Karpas-422 (cell line): ENCODE measurements at regions not wholly inside any gene's neighbourhood (a gene's known extent, or its start where the extent isn't known, plus 50 kb on each side); places are given as distances from the start of the nearest gene placed in this dataset.

Source experiments
- DNase-seq: peaks from one replicate; pipeline ENCODE4 v3.0.0-alpha.2; 2015
- H2AFZ ChIP-seq: fragments of 200-600 bp; sonication (generic); 2 replicates; pipeline ENCODE4 v1.6.1; 2014; ENCODE audit warnings: antibody characterized with exemption, low read length, mixed read lengths
- H3K27ac ChIP-seq: fragments of 200-600 bp; sonication (generic); 2 replicates; pipeline ENCODE4 v1.5.1; 2014; ENCODE audit warnings: mild to moderate bottlenecking, low read length, moderate library complexity
- H3K27me3 ChIP-seq: fragments of 200-600 bp; sonication (generic); 2 replicates; pipeline ENCODE4 v1.6.1; 2014; ENCODE audit warnings: low read length, mixed read lengths
- H3K36me3 ChIP-seq: fragments of 200-600 bp; sonication (generic); 2 replicates; pipeline ENCODE4 v1.6.1; 2014; ENCODE audit warnings: low read length, mixed read lengths; ENCODE audit not compliant: insufficient read depth
- H3K4me1 ChIP-seq: fragments of 200-600 bp; sonication (generic); 2 replicates; pipeline ENCODE4 v1.6.1; 2014; ENCODE audit warnings: mild to moderate bottlenecking, low read length, mixed read lengths
- H3K4me2 ChIP-seq: fragments of 200-600 bp; sonication (generic); 2 replicates; pipeline ENCODE4 v1.6.1; 2014; ENCODE audit warnings: low read length, low read depth, mild to moderate bottlenecking; ENCODE audit not compliant: poor library complexity, severe bottlenecking
- H3K4me3 ChIP-seq: fragments of 200-600 bp; sonication (generic); 2 replicates; pipeline ENCODE4 v1.5.1; 2014; ENCODE audit warnings: mild to moderate bottlenecking, antibody characterized with exemption, low read length, mixed read lengths
- H3K79me2 ChIP-seq: fragments of 200-600 bp; sonication (generic); 2 replicates; pipeline ENCODE4 v1.6.1; 2014; ENCODE audit warnings: mild to moderate bottlenecking, low read length, mixed read lengths
- H3K9ac ChIP-seq: fragments of 200-600 bp; sonication (generic); 2 replicates; pipeline ENCODE4 v1.6.0; 2014; ENCODE audit warnings: low read length
- H3K9me2 ChIP-seq: fragments of 200-600 bp; sonication (generic), shearing (Covaris generic); replicated peaks from 2 replicates; pipeline ENCODE4 v1.6.0; 2014; ENCODE audit warnings: mild to moderate bottlenecking, low read length, moderate library complexity; ENCODE audit not compliant: insufficient read depth
- H3K9me3 ChIP-seq: fragments of 300-700, 200-600 bp; sonication (generic); 2 replicates; pipeline ENCODE4 v1.6.1; 2014; ENCODE audit warnings: low read length, mixed read lengths
- H4K20me1 ChIP-seq: fragments of 200-600 bp; sonication (generic); 2 replicates; pipeline ENCODE4 v1.6.1; 2014; ENCODE audit warnings: mild to moderate bottlenecking, antibody characterized with exemption, low read length, low read depth; ENCODE audit not compliant: insufficient read depth

GRCh38 chr2:100198461-100199230 lies 56.3 kb upstream of the AFF3 start:
- DNase-seq, result no peak
- H2AFZ ChIP-seq, result no peak overlapping the region
- H3K9me3 ChIP-seq, result no peaks in the 10 kb centered on the region
- peaks cover 11% of the 10 kb centered on the region; the same call in 1 of the 2 replicates for H3K4me1 ChIP-seq
- H3K9me2 ChIP-seq, result no peaks in the 10 kb centered on the region
- no peak overlapping the region for H3K9ac ChIP-seq
- no peak overlapping the region for H3K27ac ChIP-seq
- no peaks in the 10 kb centered on the region for H3K36me3 ChIP-seq
- no peaks in the 10 kb centered on the region for H4K20me1 ChIP-seq
- no peaks in the 10 kb centered on the region for H3K27me3 ChIP-seq
- H3K4me2 ChIP-seq, result no peak overlapping the region
- H3K79me2 ChIP-seq, result no peaks in the 10 kb centered on the region
- H3K4me3 ChIP-seq, result no peak overlapping the region

- Histone ChIP-seq H3K27me3 (no peaks in the 10 kb centered on the region), H4K20me1 (no peaks in the 10 kb centered on the region), H2AFZ (no peak overlapping the region), H3K4me3 (no peak overlapping the region), H3K9me2 (no peaks in the 10 kb centered on the region), H3K9me3 (no peaks in the 10 kb centered on the region), H3K27ac (no peak overlapping the region), H3K79me2 (no peaks in the 10 kb centered on the region), H3K36me3 (no peaks in the 10 kb centered on the region), H3K4me2 (no peak overlapping the region), H3K9ac (no peak overlapping the region), H3K4me1 (peaks cover 9% of the 10 kb centered on the region; the same call in 1 of the 2 replicates)
- no peak for DNase-seq
Measured at GRCh38 chr2:100197631-100198153, 55.3 kb upstream of the AFF3 start.

GRCh38 chr2:100196786-100197494 lies 54.5 kb upstream of the AFF3 start:
- Histone ChIP-seq H3K4me3 (no peak overlapping the region), H3K27me3 (no peaks in the 10 kb centered on the region), H3K9me3 (no peaks in the 10 kb centered on the region), H4K20me1 (no peaks in the 10 kb centered on the region), H3K36me3 (no peaks in the 10 kb centered on the region), H3K4me1 (peaks cover 9% of the 10 kb centered on the region; the same call in 1 of the 2 replicates), H2AFZ (no peak overlapping the region), H3K27ac (no peak overlapping the region), H3K9me2 (no peaks in the 10 kb centered on the region), H3K79me2 (no peaks in the 10 kb centered on the region), H3K4me2 (no peak overlapping the region), H3K9ac (no peak overlapping the region)
- no peak for DNase-seq

- Histone ChIP-seq H3K27me3 (no peaks in the 10 kb centered on the region), H3K9ac (no peak overlapping the region), H4K20me1 (no peaks in the 10 kb centered on the region), H2AFZ (no peak overlapping the region), H3K4me2 (no peak overlapping the region), H3K4me3 (no peak overlapping the region), H3K9me3 (no peaks in the 10 kb centered on the region), H3K36me3 (no peaks in the 10 kb centered on the region), H3K9me2 (no peaks in the 10 kb centered on the region), H3K79me2 (no peaks in the 10 kb centered on the region), H3K27ac (no peak overlapping the region), H3K4me1 (peaks cover 9% of the 10 kb centered on the region; the same call in 1 of the 2 replicates)
- no peak for DNase-seq
Measured at GRCh38 chr2:100195942-100196341, 53.6 kb upstream of the AFF3 start.

GRCh38 chr2:100194951-100195350 lies 52.6 kb upstream of the AFF3 start:
- Histone ChIP-seq H3K9me3 (no peaks in the 10 kb centered on the region), H3K9ac (no peak overlapping the region), H2AFZ (no peak overlapping the region), H3K4me1 (peaks cover 6% of the 10 kb centered on the region; the same call in 1 of the 2 replicates), H3K9me2 (no peaks in the 10 kb centered on the region), H3K36me3 (no peaks in the 10 kb centered on the region), H3K79me2 (no peaks in the 10 kb centered on the region), H4K20me1 (no peaks in the 10 kb centered on the region), H3K4me3 (no peak overlapping the region), H3K27me3 (no peaks in the 10 kb centered on the region), H3K27ac (no peak overlapping the region), H3K4me2 (no peak overlapping the region)
- DNase-seq, result no peak

- H4K20me1 ChIP-seq, result no peaks in the 10 kb centered on the region
- H2AFZ ChIP-seq, result no peak overlapping the region
- no peak overlapping the region for H3K4me2 ChIP-seq
- peaks cover 6% of the 10 kb centered on the region; the same call in 1 of the 2 replicates for H3K4me1 ChIP-seq
- H3K27ac ChIP-seq, result no peak overlapping the region
- H3K79me2 ChIP-seq, result no peaks in the 10 kb centered on the region
- no peaks in the 10 kb centered on the region for H3K9me2 ChIP-seq
- no peaks in the 10 kb centered on the region for H3K9me3 ChIP-seq
- H3K36me3 ChIP-seq, result no peaks in the 10 kb centered on the region
- no peak for DNase-seq
- no peak overlapping the region for H3K9ac ChIP-seq
- H3K4me3 ChIP-seq, result no peak overlapping the region
- H3K27me3 ChIP-seq, result no peaks in the 10 kb centered on the region
Measured at GRCh38 chr2:100193291-100193710, 50.9 kb upstream of the AFF3 start.

GRCh38 chr2:100192825-100193224 lies 50.4 kb upstream of the AFF3 start:
- H3K4me1 ChIP-seq, result peaks cover 6% of the 10 kb centered on the region; the same call in 1 of the 2 replicates
- no peaks in the 10 kb centered on the region for H3K36me3 ChIP-seq
- H4K20me1 ChIP-seq, result no peaks in the 10 kb centered on the region
- no peak overlapping the region for H3K4me3 ChIP-seq
- H3K27ac ChIP-seq, result no peak overlapping the region
- no peak overlapping the region for H3K9ac ChIP-seq
- H3K4me2 ChIP-seq, result no peak overlapping the region
- H3K79me2 ChIP-seq, result no peaks in the 10 kb centered on the region
- DNase-seq, result no peak
- H3K9me3 ChIP-seq, result no peaks in the 10 kb centered on the region
- no peaks in the 10 kb centered on the region for H3K27me3 ChIP-seq
- no peak overlapping the region for H2AFZ ChIP-seq
- no peaks in the 10 kb centered on the region for H3K9me2 ChIP-seq

GRCh38 chr2:100192300-100192699 lies 49.9 kb upstream of the AFF3 start:
- no peak overlapping the region for H3K4me2 ChIP-seq
- H3K9me3 ChIP-seq, result no peaks in the 10 kb centered on the region
- peaks cover 6% of the 10 kb centered on the region; the same call in 1 of the 2 replicates for H3K4me1 ChIP-seq
- no peak overlapping the region for H3K27ac ChIP-seq
- no peak overlapping the region for H3K9ac ChIP-seq
- no peaks in the 10 kb centered on the region for H3K79me2 ChIP-seq
- H3K27me3 ChIP-seq, result no peaks in the 10 kb centered on the region
- H4K20me1 ChIP-seq, result no peaks in the 10 kb centered on the region
- no peak for DNase-seq
- H3K36me3 ChIP-seq, result no peaks in the 10 kb centered on the region
- no peaks in the 10 kb centered on the region for H3K9me2 ChIP-seq
- H3K4me3 ChIP-seq, result no peak overlapping the region
- no peak overlapping the region for H2AFZ ChIP-seq
